ENCODE measurements at regions not wholly inside any gene's neighbourhood (a gene's known extent, or its start where the extent isn't known, plus 50 kb on each side); places are given as distances from the start of the nearest gene placed in this dataset.
A peak's percentile ranks its signal among the peaks of the same experiment; 100 is the strongest.
"Not testable (repeated sequence)": the region's sequence is repeated elsewhere in the genome, so short reads cannot be mapped to it uniquely, and the experiment has no call there.

DNA sequence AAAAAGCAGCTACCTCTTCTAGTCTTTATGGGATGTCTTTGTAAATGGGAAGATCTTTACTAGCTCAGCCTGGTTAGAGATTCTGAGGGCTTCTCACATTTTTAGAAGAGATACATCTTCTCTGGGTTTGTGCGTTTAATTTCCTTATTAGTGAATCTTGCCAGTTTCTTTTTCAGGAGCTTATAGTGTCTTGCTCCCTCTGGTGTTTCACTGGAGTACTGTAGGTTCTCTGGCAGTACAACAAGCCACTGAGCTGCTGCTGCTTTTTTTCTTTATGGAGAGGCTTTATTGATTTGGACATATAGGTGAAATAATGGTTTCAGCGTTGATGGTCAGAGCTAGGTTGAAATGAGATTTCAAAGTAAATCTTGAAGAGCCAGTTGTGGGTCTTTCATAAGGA lies 82.9 kb downstream of the LAS1L start:
- DNase-seq: no peak

DNA sequence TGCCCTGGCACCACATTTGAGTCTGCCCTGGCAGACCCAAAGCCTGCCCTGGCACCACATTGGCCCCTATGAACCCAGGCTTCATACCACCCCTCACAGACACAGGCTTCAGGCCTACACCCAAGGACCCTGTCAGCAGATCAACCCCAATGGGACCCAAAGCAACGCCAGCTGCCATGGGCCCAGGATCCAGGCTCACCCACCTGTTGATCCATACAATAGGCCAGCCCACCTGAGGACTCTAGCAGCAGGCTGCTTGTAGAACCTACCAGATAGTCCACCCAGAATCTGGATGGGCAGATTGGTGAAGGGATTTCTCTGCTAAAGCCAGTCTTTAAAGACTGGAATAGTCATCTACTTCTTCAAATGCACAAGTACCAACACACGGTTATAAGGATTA lies 114.4 kb downstream of the LAS1L start:
- no peak for DNase-seq

DNA sequence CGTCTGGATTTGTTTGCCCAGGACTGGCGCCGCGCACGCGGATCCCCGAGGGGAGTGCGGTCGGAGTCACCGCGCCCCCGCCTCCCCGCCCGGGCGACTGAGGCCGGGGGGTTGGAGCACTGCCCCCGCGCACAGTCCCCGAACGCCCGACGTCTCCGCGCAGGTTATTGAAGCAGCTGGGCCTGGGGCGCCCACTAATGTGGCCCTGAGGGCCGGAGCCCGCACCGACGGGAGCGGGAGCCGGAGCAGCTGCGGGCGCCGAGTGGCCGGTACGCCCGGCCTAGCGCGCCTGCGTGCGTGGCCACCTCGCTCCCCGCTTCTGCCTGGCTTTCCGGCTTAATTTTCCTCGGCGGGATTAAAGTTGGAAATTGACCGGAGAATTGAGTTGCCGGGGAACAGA lies 126.9 kb downstream of the LAS1L start:
- DNase-seq: peak; percentile 13

DNA sequence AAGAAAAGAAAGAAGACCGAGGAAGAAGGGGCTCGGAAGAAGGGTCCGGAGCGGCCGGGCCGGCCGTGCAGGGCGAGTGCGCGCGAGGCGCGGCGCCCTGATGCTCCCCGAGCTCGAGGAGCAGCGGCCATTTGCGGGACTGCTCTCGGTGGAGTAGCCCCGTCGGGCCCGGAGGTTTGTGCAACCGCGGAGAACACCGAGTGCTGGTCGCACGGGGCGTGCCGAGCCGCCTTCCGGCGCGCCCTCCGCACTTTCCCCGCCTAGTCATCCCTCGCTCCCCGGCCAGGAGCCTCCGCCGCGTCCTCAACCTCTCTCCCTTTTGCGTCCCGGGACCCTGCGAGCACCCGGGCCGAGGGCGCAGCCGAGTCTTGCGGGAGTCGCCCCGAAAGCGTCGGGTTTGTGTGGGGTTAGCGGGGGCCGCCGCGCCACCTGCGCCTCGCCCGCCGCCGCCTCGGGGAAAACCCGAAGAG lies 127.4 kb downstream of the LAS1L start:
- peak; percentile 14 for DNase-seq

DNA sequence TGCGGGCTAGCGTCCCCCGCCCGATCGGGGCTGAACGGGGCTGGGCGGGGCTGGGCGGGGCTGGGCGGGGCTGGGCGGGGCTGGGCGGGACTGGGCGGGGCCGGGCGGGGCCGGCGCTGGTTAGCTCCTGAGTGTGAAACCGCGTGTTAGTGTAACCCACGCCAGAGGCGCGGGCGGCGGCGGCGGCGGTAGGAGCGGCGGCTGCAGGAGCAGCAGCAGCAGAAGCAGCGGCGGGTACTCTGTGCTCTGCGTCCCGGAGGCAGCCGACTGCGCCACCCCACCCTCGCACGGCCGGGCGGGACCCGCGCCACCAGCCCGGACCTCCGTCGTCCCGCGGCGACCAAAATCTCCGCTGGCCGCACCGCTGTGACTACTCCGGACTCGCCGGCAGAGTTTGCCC lies 128.1 kb downstream of the LAS1L start:
- peak; percentile 13 for DNase-seq

DNA sequence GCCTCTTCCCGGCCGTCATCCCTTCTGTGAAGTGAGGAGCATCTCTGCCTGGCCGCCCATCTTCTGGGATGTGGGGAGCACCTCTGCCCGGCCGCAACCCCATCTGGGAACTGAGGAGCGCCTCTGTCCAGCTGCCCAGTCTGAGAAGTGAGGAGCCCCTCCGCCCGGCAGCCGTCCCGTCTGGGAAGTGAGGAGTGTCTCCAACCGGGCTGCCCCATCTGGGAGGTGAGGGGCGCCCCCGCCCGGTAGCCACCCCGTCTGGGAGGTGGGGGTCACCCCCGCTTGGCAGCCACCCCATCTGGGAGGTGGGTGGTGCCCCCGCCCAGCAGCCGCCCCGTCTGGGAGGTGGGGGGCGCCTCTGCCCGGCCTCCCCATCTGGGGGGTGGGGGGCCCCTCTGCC lies 142.3 kb downstream of the LAS1L start:
- DNase-seq: no peak

DNA sequence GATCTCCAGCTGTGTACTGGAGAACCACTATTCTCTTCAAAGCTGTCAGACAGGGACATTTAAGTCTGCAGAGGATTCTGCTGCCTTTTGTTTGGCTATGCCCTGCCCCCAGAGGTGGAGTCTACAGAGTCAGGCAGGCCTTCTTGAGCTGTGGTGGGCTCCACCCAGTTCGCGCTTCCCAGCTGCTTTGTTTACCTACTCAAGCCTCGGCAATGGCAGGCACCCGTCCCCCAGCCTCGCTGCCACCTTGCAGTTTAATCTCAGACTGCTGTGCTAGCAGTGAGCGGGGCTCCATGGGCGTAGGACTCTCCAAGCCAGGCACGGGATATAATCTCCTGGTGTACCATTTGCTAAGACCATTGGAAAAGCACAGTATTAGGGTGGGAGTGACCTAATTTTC lies 145.5 kb downstream of the LAS1L start:
- DNase-seq: not testable (repeated sequence)

Measured in right kidney (tissue), 1 donor.